GM19463 (cell line): ENCODE measurements at regions not wholly inside any gene's neighbourhood (a gene's known extent, or its start where the extent isn't known, plus 50 kb on each side); places are given as distances from the start of the nearest gene placed in this dataset.
"Not testable (repeated sequence)": the region's sequence is repeated elsewhere in the genome, so short reads cannot be mapped to it uniquely, and the experiment has no call there.

Experiments used
- ATAC-seq: cut with Tn5 transposase; IDR thresholded peaks from one replicate; pipeline ENCODE4 v1.9.1; 2021; ENCODE audit warnings: mild to moderate bottlenecking, moderate library complexity; ENCODE audit not compliant: unreplicated experiment

DNA sequence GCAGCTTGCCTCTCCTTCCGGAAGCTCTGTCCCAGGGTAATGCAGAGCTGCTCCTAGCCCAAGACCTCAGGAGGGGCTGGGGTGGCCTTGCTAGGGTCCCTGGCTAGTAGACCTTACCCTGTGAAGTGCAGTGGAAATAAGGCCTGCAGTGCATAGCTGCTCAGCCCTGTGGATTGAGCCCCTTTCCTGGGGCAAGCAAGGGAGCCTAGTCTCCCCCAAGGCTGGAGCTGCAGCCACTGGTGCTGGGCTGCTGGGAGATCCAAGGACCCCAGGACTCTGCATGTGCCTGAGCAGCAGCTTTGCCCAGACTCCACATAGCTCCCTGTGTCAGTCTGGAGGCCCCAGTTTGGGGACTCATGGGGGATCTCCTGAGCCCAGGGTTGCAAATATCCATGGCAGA, 57.9 kb downstream of the FANCF start:
- ATAC-seq, result no peak

DNA sequence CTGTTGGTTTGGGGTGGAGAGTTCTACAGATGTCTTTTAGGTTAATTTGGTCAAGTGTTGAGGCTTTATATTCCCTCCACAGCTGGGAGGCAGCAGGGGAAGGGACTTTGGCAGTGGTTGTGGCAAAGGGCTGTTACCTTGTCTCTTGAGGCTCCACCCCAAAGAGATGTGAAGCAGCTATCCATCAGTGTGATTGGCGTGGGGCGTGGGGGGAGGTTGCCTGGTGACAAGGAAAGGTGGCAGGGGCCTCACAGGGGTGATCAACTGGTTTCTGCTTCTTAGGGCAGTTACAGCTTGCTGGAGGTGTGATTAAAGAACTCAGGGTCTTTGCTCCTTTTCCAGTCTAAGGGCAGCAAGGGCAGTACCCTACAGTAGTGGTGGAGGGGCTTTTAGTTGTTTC, 59.3 kb downstream of the FANCF start:
- ATAC-seq, result no peak

DNA sequence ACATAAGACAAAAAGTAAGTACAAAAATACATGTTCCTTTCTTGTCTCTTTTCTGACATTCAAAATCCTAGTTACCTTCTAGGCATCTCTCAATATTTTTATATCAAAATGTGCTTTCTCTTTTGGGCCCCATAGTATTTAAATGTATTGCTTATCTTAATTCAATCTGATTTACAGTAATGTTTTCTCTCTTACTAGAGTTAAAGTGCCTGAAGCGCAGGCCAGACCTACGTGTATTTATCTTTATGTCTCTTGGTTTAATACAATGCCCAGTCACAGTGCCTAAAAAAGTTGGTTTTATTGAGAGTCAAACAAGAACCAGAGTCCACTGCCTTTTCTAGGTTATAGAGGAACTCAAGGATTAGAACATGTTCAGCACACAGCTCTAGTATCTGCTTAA, 64.3 kb downstream of the FANCF start:
- no peak for ATAC-seq

DNA sequence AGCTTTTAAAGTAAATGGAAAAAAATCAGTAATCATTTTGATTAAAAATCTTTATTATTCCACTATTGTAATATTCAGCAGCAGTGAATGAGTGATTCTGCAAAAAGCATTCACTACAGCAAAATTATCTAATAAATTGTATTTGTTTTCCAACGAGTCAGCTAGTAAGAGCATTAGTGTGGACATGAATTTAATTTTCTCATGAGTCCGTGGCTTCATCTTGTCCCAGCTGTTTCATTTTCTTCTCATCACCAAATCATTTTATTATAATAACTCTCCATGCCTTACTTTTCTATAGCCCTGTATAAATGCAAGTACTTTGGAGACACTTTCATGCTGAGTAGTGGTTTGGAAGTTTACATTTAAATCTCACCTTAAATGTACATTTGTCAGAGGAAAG, 66.2 kb downstream of the FANCF start:
- ATAC-seq, result no peak

DNA sequence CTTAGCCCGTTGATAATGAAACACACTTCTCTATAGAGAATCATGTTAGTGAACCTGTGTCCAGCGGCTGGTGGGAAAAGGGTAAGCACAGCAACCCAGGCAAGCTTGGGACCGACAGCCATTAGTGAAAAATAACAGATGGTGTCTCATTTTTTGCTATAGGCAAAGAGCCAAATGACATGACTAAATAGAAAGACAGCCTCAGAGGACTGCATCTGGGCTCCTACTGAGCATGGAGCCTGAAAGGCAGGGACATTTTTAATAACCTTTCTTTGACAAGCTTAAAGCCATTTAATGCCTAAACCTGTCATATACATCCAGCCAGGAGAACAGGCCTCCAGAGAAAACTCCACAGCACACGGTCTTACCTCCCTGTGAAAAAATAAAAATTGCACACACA, 67.0 kb downstream of the FANCF start:
- no peak for ATAC-seq

DNA sequence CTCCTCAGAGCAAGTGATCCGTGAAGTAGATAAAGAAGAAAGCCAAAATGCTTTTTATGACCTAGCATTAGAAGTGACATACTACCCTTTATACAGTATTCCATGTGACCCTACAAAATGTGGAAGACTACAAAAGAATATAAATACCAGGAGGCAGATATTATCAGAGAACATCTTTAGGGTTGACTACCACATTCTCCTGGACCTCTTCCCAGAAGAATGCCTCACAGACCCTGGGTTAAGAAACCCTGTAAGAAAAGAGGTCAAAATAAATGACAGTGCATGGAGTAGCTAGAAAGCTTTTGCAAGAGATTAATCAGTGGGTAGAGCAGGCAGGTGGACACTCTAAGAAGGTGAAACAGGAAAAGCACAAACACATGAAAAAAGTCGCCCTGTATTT, 69.2 kb downstream of the FANCF start:
- ATAC-seq, result no peak

DNA sequence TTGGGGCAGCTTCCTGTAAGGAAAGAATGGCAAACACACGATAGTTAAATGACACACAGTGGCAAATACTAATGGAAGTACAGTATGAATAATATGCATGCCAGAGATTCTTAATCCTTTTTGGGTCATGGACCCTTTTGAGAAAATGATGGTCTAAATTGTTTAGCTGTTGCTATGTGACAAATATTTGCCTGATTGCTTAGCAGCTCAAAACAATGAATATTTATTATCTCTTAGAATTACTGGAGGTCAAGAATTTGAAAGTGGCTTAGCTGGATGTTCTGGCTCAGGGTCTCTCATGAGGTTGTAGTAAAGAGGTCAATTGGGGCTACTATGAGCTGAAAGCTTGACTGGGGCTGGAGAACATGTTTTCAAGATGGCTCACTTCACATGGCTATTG, 69.7 kb downstream of the FANCF start:
- no peak for ATAC-seq

DNA sequence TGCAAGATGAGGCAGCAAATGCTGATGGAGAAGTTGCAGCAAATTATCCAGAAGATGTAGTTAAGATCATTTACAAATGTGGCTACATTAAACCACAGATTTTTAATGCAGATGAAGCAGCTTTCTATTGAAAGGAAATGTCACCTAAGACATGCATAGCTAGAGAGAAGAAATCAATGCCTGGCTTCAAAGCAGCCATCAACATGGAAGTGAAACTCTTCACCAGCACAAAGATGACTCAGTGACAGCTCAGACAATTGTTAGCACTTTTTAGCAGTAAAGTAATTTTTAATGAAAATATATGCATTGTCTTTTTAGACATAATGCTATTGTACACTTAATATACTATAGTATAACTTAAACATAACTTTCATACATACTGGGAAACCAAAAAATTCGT, 71.4 kb downstream of the FANCF start:
- ATAC-seq, result peak; percentile 94

DNA sequence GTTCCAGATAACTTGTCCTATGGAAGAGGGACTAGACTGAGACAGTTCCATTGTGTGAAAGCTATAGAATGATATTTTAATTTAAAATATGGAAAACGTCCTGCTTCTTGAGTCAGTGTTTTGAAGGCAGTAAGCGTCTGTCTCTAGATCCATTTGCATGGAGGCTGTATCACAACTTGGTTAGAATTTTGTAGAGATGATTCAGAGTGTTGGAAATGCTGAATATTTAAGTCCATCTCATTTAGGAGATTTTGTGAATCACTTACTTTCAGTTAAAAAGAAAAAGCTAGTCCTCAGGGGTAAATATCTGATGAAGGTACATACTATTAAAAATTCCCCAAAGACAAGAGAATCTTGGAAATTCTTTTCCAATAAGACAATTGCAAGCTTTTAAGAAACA, 72.7 kb downstream of the FANCF start:
- ATAC-seq, result no peak

DNA sequence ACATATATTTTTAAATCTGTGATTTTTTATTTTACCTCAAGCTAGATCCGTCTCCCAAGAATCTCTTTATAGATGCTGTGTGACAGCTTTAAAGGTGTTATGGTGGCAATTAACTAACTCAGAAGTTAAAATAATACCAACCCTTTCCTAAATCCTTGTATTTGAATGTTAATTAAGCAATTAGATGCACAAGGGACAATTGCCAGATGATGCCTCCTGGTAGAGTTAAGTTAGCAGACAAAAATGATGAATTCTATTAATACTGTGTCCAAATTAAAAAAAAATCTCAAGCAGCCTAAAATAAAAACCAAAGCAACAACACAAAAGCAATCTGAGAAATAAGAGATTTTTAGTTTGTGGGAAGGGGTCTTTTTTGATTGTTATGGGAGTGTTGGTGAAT, 78.9 kb downstream of the FANCF start:
- no peak for ATAC-seq

DNA sequence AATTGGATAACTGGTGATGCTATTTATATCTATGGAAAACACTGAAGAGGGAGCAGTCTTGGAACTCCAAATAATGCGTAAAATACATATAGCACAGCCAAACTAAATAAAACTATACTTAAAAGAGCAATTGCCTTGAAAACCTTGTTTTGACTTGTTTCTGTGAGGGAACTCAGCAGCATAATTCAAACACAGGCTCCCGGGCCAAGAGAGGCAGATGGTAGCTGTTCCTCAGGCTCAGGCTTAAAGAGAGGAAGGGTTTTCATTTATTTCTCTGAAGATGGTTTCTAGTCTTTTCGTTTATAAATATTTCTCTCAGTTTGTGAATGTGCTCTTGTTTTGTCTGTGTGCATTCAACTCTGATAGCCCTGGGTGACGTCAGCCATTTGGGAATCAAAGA, 82.4 kb downstream of the FANCF start:
- no peak for ATAC-seq

DNA sequence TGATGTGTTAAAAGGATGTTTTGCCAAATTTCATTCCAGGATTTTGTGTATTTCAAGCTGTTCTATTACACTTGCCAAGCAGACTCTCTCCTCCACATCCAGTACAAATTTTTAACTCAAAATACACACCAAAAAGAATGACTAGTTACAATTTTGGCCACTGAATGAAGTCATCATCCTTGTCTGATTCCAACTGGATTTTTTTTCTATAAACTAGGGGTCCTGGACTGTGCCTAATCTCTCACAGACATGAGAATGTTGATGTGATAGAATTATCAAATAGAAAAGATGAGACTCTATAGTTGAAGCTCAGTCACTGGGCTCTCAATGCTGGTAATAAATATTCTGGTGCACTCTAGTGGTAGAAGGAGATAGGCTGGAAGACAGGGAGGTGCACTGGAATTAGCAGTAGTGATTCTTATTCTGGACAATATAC, 85.8 kb downstream of the FANCF start:
- no peak for ATAC-seq

DNA sequence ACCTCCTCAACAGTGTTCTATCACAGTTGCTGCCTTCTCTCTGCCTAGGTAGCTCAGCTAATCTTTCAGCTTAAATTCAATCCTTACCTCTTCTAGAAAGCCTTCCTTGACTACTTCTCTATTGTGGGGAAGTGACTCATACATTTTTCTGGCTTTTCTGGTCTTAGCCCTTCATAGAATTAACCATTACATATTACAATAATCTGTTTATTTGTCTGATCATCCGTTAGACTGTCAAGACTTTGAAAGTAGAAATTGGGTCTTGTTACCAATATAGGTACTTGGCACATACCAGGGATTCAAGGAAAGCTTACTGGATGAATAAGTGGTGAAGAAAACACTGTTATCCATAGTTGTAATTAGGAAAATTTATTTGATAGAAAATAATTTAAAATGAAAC, 89.6 kb downstream of the FANCF start:
- ATAC-seq, result no peak

DNA sequence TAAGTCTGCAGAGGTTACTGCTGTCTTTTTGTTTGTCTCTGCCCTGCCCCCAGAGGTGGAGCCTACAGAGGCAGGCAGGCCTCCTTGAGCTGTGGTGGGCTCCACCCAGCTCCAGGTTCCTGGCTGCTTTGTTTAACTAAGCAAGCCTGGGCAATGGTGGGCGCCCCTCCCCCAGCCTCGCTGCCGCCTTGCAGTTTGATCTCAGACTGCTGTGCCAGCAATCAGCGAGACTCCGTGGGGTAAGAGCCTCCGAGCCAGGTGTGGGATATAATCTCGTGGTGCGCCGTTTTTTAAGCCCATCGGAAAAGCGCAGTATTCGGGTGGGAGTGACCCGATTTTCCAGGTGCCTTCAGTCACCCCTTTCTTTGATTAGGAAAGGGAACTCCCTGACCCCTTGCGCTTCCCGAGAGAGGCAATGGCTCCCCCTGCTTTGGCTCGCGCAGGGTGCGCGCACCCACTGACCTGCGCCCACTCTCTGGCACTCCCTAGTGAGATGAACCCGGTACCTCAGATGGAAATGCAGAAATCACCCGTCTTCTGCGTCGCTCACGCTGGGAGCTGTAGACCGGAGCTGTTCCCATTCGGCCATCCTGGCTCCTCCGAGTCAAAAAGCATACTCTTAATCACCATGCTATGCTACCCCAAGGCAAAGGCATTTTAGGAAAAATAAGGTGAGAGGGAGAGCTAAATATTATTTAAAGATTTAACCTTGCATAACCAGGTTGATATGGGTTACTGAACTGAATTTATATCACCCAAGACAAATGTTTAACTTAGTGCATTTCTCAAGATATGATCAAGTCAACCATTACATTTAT, 96.8 kb downstream of the FANCF start:
- not testable (repeated sequence) for ATAC-seq

DNA sequence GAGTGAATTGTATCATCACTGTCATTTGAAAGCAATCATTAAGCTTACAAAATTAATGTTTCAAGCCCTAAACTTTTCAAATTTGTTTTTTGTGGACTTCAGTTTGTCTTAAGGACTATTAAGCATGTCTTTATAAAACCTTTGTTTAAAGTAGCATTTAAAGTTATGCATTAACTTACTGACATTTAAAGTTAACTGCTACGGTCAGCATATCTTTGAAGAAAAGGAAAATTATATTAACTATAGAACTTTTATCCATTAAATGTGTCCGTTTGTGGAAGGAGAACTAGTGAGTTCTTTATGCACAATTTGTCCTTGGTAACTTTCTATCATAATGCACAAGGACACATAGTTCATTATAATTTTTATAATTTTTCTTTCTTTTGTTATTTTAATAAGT, 103.4 kb downstream of the FANCF start:
- ATAC-seq, result no peak

DNA sequence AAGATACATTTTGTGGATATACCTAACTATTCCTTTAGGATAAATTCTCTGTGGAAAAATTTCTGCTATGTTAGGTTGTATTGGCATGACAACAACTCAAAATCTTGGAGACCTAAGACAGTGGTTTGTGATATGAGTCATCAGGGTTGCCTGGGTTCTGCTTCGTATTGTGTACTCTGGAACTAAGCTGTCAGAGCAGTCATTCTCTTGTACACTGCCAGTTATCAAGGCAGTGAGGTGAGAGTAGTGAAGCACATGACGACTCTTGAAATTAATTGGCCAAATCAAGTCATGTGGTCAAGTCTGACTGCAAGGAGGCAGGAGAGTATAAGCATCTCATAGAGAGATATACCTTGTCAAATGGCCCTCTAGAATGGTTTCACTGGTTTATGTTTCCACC, 104.4 kb downstream of the FANCF start:
- ATAC-seq, result peak; percentile 73

DNA sequence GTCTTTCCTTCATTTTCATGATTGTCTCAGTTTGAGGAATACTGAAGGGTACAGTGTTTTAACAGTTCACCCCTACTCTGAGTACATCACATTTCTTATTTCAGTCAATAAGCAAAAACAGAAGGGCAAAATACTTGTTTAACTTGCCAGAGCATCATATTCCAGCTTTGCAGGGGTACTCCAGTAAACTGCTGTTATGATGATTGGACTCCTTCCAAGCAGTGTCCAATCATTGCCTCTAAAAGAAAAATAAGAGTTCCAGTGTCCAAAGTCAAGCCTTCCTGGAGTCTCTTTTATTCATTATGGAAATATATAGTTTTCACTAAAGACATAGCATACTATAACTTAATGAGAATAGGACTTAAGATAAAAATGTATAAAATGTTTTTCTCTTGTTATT, 105.1 kb downstream of the FANCF start:
- no peak for ATAC-seq

DNA sequence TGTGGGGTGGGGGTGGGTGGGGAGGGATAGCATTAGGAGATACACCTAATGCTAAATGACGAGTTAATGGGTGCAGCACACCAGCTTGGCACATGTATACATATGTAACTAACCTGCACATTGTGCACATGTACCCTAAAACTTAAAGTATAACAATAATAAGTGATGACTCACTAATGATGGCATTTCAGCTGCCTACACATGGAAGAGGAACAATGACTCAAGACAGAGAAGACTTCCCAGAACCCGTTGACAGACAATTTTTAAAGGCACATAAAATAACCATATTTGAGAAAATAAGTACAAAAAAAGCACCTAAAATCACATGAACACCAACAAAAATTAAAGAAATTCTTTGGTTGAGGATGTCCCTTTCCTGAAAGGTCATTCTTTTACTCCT, 107.3 kb downstream of the FANCF start:
- ATAC-seq, result not testable (repeated sequence)

DNA sequence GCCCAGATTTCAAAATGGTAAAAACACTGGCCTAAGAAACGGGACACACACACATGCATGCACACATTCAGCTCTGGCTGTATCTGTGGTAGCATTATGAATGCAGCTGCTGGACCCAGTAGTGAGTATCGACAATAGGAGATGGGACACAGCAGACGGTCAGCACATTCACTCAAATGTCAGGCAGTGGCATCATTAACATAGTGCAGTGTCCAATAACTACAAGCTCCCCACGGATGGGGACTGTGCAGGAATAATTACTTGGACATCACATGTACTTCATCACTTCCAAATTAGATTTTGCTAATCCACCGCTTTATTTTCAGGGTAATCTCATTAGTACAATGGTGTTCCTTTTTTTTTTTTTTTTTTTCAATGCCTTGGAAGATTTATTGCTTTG, 109.5 kb downstream of the FANCF start:
- no peak for ATAC-seq

DNA sequence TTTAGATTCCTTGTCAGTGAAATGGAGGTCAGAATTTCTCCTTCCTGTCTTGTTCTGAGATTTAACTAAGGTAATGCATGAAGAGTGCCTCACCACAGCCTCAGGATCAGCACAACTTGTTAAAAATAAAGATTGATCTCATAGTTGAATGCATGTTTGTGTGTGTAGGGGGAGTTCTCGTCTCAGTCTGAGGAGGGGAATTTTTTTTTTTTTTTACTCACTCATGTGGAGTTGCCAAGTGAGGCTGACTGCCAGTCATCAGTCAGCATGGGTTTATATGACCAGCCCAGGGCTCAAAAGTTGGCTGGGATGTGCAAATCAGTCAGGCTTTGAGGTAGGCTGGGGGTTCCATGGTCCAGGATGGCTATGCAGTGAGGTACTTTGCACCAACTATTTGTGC, 113.2 kb downstream of the FANCF start:
- ATAC-seq, result no peak

DNA sequence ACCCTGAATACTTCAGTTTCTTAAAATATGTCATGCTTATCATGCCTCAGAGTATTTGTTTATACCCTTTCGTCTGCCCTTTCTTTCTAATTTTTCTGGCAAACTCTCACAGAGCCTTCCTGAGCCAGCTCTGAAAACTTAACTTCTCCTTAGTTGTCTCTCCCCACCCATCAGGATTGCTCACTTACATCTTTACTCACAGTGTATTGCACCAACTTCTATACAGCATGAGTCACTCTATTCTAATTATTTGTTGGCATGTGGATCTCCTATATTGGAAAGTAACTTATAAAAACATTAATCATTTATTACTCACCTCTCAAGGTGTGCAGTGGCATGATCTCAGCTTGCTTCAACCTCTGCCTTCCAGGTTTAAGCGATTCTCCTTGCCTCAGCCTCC, 114.9 kb downstream of the FANCF start:
- no peak for ATAC-seq

DNA sequence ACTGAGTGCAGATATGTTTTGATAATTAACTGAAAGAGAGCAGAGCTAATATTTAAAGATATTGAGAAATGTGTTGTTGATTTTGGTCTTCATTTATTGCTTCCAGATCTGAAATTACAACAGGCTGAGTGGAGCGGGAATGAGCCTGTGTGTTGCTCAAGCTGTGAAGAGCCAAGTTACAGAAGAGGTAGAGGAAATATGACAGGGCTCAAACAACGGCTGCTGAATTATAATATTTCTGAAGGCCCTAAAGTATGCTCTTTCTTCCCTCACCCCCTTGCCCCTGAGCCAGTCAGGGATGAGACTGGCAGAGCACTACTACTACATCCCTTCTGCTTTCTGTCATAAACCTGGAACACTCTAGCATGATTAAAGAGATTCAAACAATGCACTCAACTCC, 115.6 kb downstream of the FANCF start:
- ATAC-seq, result no peak

DNA sequence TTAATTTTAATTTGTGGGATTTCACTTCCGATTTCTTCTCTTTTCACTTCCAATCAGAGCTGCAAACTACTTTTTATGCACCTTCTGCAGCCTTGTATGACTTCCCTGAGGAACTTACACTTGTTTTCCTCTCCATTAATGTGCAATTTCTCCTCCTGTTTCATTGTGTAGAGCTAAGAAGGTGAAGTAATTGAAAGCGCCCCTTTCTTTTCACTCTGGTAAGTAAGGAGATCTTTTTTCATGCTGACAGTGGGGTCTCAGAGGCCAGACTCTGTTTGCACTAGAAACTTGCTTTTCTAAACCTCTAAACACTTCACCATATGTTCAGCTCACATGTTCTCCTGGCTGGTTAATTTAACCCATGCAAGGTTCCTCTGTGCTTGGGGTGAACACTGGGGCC, 117.0 kb downstream of the FANCF start:
- no peak for ATAC-seq
